ENCODE measurements at regions not wholly inside any gene's neighbourhood (a gene's known extent, or its start where the extent isn't known, plus 50 kb on each side); places are given as distances from the start of the nearest gene placed in this dataset.

GRCh38 chr13:100835695-100836094, 161.1 kb upstream of the TMTC4 start:
- TF ChIP-seq REST (IDR thresholded peaks at IDR 0.05; ENCODE audit: insufficient read depth in 1 of 2, low read depth in 2 of 2, low read length in 2 of 2) (no peak), POLR2AphosphoS5 (IDR thresholded peaks at IDR 0.05; ENCODE audit: low read depth, low read length) (no peak), TAF1 (IDR thresholded peaks at IDR 0.05; ENCODE audit: borderline replicate concordance, insufficient read depth, low read length) (no peak), FOXP2 (optimal IDR thresholded peaks at IDR 0.05; ENCODE audit: borderline replicate concordance, extremely low read depth, extremely low read length, insufficient read depth) (no peak), SIN3A (IDR thresholded peaks at IDR 0.05; ENCODE audit: borderline replicate concordance, insufficient read depth, low read length) (no peak)

Data from PFSK-1 (cell line).